H1 (cell line): ENCODE measurements at regions not wholly inside any gene's neighbourhood (a gene's known extent, or its start where the extent isn't known, plus 50 kb on each side); places are given as distances from the start of the nearest gene placed in this dataset.

Experiments used
- CTCF ChIA-PET: fragments of 300-600 bp; sonication (Branson Sonifier 250); formaldehyde crosslinking; loops from one replicate; lab custom pipeline; 2021; ENCODE audit not compliant: partially characterized antibody; lab: Charles Lee
- POLR2A ChIA-PET: fragments of 300-600 bp; sonication (Branson Sonifier 250); formaldehyde crosslinking; loops from one replicate; lab custom pipeline; 2021; ENCODE audit warnings: inconsistent platforms; ENCODE audit not compliant: partially characterized antibody; lab: Charles Lee
- DNase-seq, 2 experiments: peaks; one replicate each; pipeline versions ENCODE4 v3.0.0 to v3.0.0-alpha.2; 2010 to 2022; ENCODE audit warnings: low spot score in 2 of 2, low read depth in 1 of 2, mixed read lengths in 1 of 2
- FAIRE-seq: peaks from 2 replicates; lab custom pipeline; 2011; peaks lifted over from hg19 to GRCh38; lab: Jason Lieb, UNC
- H2AFZ ChIP-seq: 2 replicates; pipeline ENCODE4 v1.8.1; 2012; ENCODE audit warnings: low read length, inconsistent platforms
- H2AK5ac ChIP-seq: 2 replicates; pipeline ENCODE4 v1.6.1; 2013; ENCODE audit warnings: low read depth, low read length
- H2BK120ac ChIP-seq: replicated peaks from 2 replicates; pipeline ENCODE3; 2013; ENCODE audit warnings: low read depth, low read length, inconsistent platforms
- H2BK12ac ChIP-seq: 2 replicates; pipeline ENCODE4 v1.6.1; 2013; ENCODE audit warnings: low read depth, low read length
- H2BK15ac ChIP-seq: 2 replicates; pipeline ENCODE4 v1.6.1; 2013; ENCODE audit warnings: low read length
- H2BK20ac ChIP-seq: 2 replicates; pipeline ENCODE4 v1.6.1; 2013; ENCODE audit warnings: low read length
- H2BK5ac ChIP-seq: 2 replicates; pipeline ENCODE4 v1.6.1; 2013; ENCODE audit warnings: low read depth, low read length
- H3K14ac ChIP-seq: 2 replicates; pipeline ENCODE4 v1.6.1; 2013; ENCODE audit warnings: inconsistent platforms; ENCODE audit not compliant: insufficient read length
- H3K18ac ChIP-seq: 2 replicates; pipeline ENCODE4 v1.6.1; 2013; ENCODE audit warnings: low read length; ENCODE audit errors: extremely low read depth
- H3K23ac ChIP-seq: 2 replicates; pipeline ENCODE4 v1.6.1; 2013; ENCODE audit warnings: inconsistent platforms; ENCODE audit not compliant: insufficient read length
- H3K23me2 ChIP-seq: 2 replicates; pipeline ENCODE4 v1.6.1; 2013; ENCODE audit warnings: low read depth, low read length
- H3K27ac ChIP-seq: 2 replicates; pipeline ENCODE4 v1.6.1; 2011; ENCODE audit warnings: low read depth, low read length, inconsistent platforms
- H3K27me3 ChIP-seq, 4 experiments: replicated peaks in 1 of 4; 1 replicate in 1 of 4; 2 replicates in 3 of 4; pipeline versions ENCODE4 v1.6.1 to v1.8.1; 2011 to 2013; ENCODE audit warnings: low read length in 3 of 4, mild to moderate bottlenecking in 3 of 4, inconsistent platforms in 2 of 4, mixed read lengths in 2 of 4, moderate library complexity in 1 of 4; ENCODE audit not compliant: control insufficient read depth in 3 of 4, insufficient read depth in 3 of 4; ENCODE audit errors: extremely low read depth in 1 of 4
- H3K36me3 ChIP-seq, 4 experiments: 2 replicates each; pipeline versions ENCODE4 v1.6.1 to v1.8.1; 2011 to 2013; ENCODE audit warnings: mild to moderate bottlenecking in 4 of 4, low read length in 3 of 4, moderate library complexity in 2 of 4, control low read depth in 1 of 4, inconsistent platforms in 1 of 4; ENCODE audit not compliant: insufficient read depth in 4 of 4, control insufficient read depth in 2 of 4
- H3K4ac ChIP-seq: replicated peaks from 2 replicates; pipeline ENCODE3; 2013; ENCODE audit warnings: low read length, low read depth, mixed read lengths, inconsistent platforms; ENCODE audit not compliant: insufficient read length
- H3K4me1 ChIP-seq, 4 experiments: replicated peaks in 1 of 4; 1 replicate in 1 of 4; 2 replicates in 3 of 4; pipeline versions ENCODE4 v1.6.1 to v1.8.1; 2011 to 2013; ENCODE audit warnings: low read length in 3 of 4, inconsistent platforms in 2 of 4, mixed read lengths in 1 of 4; ENCODE audit not compliant: insufficient read depth in 4 of 4, control insufficient read depth in 3 of 4
- H3K4me2 ChIP-seq, 2 experiments: 2 replicates each; pipeline versions ENCODE4 v1.6.1 to v1.8.1; 2011 to 2013; ENCODE audit warnings: low read depth in 2 of 2, low read length in 2 of 2, control low read depth in 1 of 2, inconsistent platforms in 1 of 2, mild to moderate bottlenecking in 1 of 2; ENCODE audit not compliant: insufficient read depth in 1 of 2
- H3K4me3 ChIP-seq, 4 experiments: fragments of 200-600, 300-600 bp in 1 of 4; sonication (generic), shearing (Covaris generic), sonication (Bioruptor Twin) in 1 of 4; 2 replicates each; pipeline versions ENCODE4 v1.5.1 to v1.8.1; 2011 to 2016; ENCODE audit warnings: low read length in 4 of 4, low read depth in 3 of 4, control low read depth in 2 of 4, inconsistent platforms in 2 of 4, mild to moderate bottlenecking in 2 of 4, mixed read lengths in 1 of 4, moderate library complexity in 1 of 4; ENCODE audit not compliant: insufficient read depth in 2 of 4; ENCODE audit errors: extremely low read depth in 1 of 4
- H3K56ac ChIP-seq: replicated peaks from 2 replicates; pipeline ENCODE3; 2013; ENCODE audit warnings: low read depth, mild to moderate bottlenecking, mixed read lengths, low read length, inconsistent platforms; ENCODE audit not compliant: insufficient read length
- H3K79me1 ChIP-seq: 2 replicates; pipeline ENCODE4 v1.6.1; 2013; ENCODE audit warnings: low read depth, low read length, control low read depth
- H3K79me2 ChIP-seq, 2 experiments: 2 replicates each; pipeline versions ENCODE4 v1.6.1 to v1.8.1; 2012 to 2013; ENCODE audit warnings: low read length in 2 of 2, mild to moderate bottlenecking in 2 of 2, inconsistent platforms in 1 of 2; ENCODE audit not compliant: insufficient read depth in 2 of 2, control insufficient read depth in 1 of 2
- H3K9ac ChIP-seq, 4 experiments: replicated peaks in 1 of 4; 1 replicate in 1 of 4; 2 replicates in 3 of 4; pipeline versions ENCODE4 v1.6.1 to v1.8.1; 2011 to 2013; ENCODE audit warnings: low read depth in 3 of 4, low read length in 3 of 4, control low read depth in 2 of 4, mild to moderate bottlenecking in 2 of 4, moderate library complexity in 2 of 4, inconsistent platforms in 1 of 4; ENCODE audit errors: extremely low read depth in 1 of 4
- H3K9me3 ChIP-seq, 2 experiments: 2 replicates each; pipeline versions ENCODE4 v1.6.1 to v1.8.1; 2012 to 2013; ENCODE audit warnings: mild to moderate bottlenecking in 2 of 2, moderate library complexity in 2 of 2, control low read depth in 1 of 2, inconsistent platforms in 1 of 2, low read depth in 1 of 2, low read length in 1 of 2, mixed read lengths in 1 of 2; ENCODE audit not compliant: insufficient read depth in 2 of 2
- H4K20me1 ChIP-seq, 2 experiments: replicated peaks in 1 of 2; 2 replicates each; pipeline versions ENCODE3 to v1.8.1; 2011 to 2013; ENCODE audit warnings: inconsistent platforms in 2 of 2, low read length in 2 of 2, mild to moderate bottlenecking in 1 of 2; ENCODE audit not compliant: insufficient read depth in 2 of 2, control insufficient read depth in 1 of 2
- H4K5ac ChIP-seq: 2 replicates; pipeline ENCODE4 v1.6.1; 2013; ENCODE audit warnings: low read length, low read depth, mixed read lengths, inconsistent platforms; ENCODE audit not compliant: insufficient read length
- H4K8ac ChIP-seq: 2 replicates; pipeline ENCODE4 v1.8.0; 2013; ENCODE audit warnings: mild to moderate bottlenecking, moderate library complexity, low read length, inconsistent platforms; ENCODE audit not compliant: insufficient read depth; ENCODE audit errors: extremely low read depth
- H4K91ac ChIP-seq: replicated peaks from 2 replicates; pipeline ENCODE3; 2013; ENCODE audit warnings: low read length, mixed read lengths, inconsistent platforms; ENCODE audit not compliant: insufficient read length
- WGBS, 2 experiments: shearing (Covaris generic) in 1 of 2; methylation state at CpG; one replicate each; pipeline versions ENCODE4 v1.1.6 to v1.1.7; 2013 to 2015; ENCODE audit warnings: low lambda C conversion rate in 2 of 2, mixed read lengths in 2 of 2, inconsistent platforms in 1 of 2, low coverage in 1 of 2, missing lambda C conversion rate in 1 of 2; ENCODE audit not compliant: insufficient replicate concordance in 2 of 2, insufficient coverage in 1 of 2, insufficient read length in 1 of 2; ENCODE audit errors: extremely low coverage in 1 of 2, missing lambda C conversion rate in 1 of 2; 5-methylcytosine and 5-hydroxymethylcytosine counted together
- TF ChIP-seq, protein P1 (sequence below): fragments of 300-600 bp; sonication (generic); IDR thresholded peaks from 2 replicates; pipeline ENCODE4 v1.7.1; 2012; ENCODE audit warnings: low read length, moderate library complexity, mild to moderate bottlenecking, inconsistent platforms; ENCODE audit not compliant: insufficient replicate concordance

DNA sequence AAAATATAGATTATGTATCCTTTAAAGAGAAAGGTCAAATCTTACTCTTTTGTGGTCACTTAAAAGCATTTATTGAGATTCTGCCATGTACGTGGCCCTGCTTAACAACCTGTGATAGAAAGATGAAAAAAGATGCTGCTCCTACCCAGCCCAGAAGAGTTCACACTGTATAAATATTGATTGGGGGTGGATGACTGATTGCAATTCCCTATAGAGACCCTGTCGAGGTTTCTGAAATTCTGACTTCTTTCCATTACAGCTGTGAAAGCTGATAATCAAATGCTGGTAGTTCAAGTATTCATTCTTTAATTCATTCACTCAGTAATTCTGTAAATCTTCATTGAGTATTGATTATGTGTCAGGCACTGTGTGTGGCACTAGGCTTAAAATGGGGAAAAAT lies 114.1 kb upstream of the CHL1 start:
- Histone ChIP-seq H3K36me3 (no peaks in the 10 kb centered on the region), H3K27me3 (no peaks in the 10 kb centered on the region), H4K8ac (no peak overlapping the region), H3K4me3 (no peak overlapping the region), H4K5ac (no peak overlapping the region), H3K4ac (no peak overlapping the region), H2BK15ac (no peak overlapping the region), H3K23ac (no peak overlapping the region), H2BK20ac (no peak overlapping the region), H3K79me2 (no peaks in the 10 kb centered on the region), H3K4me2 (no peak overlapping the region), H2AK5ac (no peak overlapping the region), H2BK5ac (no peak overlapping the region), H3K4me1 (no peaks in the 10 kb centered on the region), H2BK12ac (no peak overlapping the region), H3K14ac (no peak overlapping the region), H2BK120ac (no peak overlapping the region), H4K20me1 (no peaks in the 10 kb centered on the region), H3K9me3 (no peaks in the 10 kb centered on the region), H3K56ac (no peak overlapping the region), H3K18ac (no peak overlapping the region), H3K27ac (no peak overlapping the region), H3K23me2 (no peaks in the 10 kb centered on the region), H3K9ac (no peak overlapping the region), H4K91ac (no peak overlapping the region), H3K79me1 (no peaks in the 10 kb centered on the region), H2AFZ (no peak overlapping the region)
- FAIRE-seq (no peak), DNase-seq (no peak)
- ChIA-PET CTCF (no interaction called here), POLR2A (no interaction called here)
- WGBS, 2 experiments = 85% methylated on average over 2 of the region's 2 CpGs; no CpG with 5 or more reads in 1 of the 2 experiments
- TF ChIP-seq, protein P1, sequence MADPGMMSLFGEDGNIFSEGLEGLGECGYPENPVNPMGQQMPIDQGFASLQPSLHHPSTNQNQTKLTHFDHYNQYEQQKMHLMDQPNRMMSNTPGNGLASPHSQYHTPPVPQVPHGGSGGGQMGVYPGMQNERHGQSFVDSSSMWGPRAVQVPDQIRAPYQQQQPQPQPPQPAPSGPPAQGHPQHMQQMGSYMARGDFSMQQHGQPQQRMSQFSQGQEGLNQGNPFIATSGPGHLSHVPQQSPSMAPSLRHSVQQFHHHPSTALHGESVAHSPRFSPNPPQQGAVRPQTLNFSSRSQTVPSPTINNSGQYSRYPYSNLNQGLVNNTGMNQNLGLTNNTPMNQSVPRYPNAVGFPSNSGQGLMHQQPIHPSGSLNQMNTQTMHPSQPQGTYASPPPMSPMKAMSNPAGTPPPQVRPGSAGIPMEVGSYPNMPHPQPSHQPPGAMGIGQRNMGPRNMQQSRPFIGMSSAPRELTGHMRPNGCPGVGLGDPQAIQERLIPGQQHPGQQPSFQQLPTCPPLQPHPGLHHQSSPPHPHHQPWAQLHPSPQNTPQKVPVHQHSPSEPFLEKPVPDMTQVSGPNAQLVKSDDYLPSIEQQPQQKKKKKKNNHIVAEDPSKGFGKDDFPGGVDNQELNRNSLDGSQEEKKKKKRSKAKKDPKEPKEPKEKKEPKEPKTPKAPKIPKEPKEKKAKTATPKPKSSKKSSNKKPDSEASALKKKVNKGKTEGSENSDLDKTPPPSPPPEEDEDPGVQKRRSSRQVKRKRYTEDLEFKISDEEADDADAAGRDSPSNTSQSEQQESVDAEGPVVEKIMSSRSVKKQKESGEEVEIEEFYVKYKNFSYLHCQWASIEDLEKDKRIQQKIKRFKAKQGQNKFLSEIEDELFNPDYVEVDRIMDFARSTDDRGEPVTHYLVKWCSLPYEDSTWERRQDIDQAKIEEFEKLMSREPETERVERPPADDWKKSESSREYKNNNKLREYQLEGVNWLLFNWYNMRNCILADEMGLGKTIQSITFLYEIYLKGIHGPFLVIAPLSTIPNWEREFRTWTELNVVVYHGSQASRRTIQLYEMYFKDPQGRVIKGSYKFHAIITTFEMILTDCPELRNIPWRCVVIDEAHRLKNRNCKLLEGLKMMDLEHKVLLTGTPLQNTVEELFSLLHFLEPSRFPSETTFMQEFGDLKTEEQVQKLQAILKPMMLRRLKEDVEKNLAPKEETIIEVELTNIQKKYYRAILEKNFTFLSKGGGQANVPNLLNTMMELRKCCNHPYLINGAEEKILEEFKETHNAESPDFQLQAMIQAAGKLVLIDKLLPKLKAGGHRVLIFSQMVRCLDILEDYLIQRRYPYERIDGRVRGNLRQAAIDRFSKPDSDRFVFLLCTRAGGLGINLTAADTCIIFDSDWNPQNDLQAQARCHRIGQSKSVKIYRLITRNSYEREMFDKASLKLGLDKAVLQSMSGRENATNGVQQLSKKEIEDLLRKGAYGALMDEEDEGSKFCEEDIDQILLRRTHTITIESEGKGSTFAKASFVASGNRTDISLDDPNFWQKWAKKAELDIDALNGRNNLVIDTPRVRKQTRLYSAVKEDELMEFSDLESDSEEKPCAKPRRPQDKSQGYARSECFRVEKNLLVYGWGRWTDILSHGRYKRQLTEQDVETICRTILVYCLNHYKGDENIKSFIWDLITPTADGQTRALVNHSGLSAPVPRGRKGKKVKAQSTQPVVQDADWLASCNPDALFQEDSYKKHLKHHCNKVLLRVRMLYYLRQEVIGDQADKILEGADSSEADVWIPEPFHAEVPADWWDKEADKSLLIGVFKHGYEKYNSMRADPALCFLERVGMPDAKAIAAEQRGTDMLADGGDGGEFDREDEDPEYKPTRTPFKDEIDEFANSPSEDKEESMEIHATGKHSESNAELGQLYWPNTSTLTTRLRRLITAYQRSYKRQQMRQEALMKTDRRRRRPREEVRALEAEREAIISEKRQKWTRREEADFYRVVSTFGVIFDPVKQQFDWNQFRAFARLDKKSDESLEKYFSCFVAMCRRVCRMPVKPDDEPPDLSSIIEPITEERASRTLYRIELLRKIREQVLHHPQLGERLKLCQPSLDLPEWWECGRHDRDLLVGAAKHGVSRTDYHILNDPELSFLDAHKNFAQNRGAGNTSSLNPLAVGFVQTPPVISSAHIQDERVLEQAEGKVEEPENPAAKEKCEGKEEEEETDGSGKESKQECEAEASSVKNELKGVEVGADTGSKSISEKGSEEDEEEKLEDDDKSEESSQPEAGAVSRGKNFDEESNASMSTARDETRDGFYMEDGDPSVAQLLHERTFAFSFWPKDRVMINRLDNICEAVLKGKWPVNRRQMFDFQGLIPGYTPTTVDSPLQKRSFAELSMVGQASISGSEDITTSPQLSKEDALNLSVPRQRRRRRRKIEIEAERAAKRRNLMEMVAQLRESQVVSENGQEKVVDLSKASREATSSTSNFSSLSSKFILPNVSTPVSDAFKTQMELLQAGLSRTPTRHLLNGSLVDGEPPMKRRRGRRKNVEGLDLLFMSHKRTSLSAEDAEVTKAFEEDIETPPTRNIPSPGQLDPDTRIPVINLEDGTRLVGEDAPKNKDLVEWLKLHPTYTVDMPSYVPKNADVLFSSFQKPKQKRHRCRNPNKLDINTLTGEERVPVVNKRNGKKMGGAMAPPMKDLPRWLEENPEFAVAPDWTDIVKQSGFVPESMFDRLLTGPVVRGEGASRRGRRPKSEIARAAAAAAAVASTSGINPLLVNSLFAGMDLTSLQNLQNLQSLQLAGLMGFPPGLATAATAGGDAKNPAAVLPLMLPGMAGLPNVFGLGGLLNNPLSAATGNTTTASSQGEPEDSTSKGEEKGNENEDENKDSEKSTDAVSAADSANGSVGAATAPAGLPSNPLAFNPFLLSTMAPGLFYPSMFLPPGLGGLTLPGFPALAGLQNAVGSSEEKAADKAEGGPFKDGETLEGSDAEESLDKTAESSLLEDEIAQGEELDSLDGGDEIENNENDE = no peak
